HepG2 (cell line): ENCODE measurements at regions not wholly inside any gene's neighbourhood (a gene's known extent, or its start where the extent isn't known, plus 50 kb on each side); places are given as distances from the start of the nearest gene placed in this dataset.

Experiments
- ATAC-seq: fragments of 200-7000 bp; cut with Tn5 transposase; 3 replicates; pipeline ENCODE4 v1.9.1; 2020; ENCODE audit warnings: mild to moderate bottlenecking, moderate library complexity
- BruUV-seq: library from RNA; stranded (reverse); fragments of 400-500 nt; replicated peaks from 2 replicates; lab custom pipeline; 2021; lab: Mats Ljungman, UMichigan
- CTCF ChIA-PET: fragments of 300-600 bp; formaldehyde crosslinking; extraction: SDS; loops from one replicate; lab custom pipeline; 2021; ENCODE audit warnings: low total read pairs, inconsistent platforms, low intra/inter-chr PET ratio; lab: Yijun Ruan, JAX
- POLR2A ChIA-PET: fragments of 350-600 bp; sonication (Branson Sonifier 250); formaldehyde crosslinking; loops from one replicate; lab custom pipeline; 2020; ENCODE audit warnings: antibody characterized with exemption, inconsistent platforms; lab: Yijun Ruan, JAX
- DNase-seq: peaks from one replicate; pipeline ENCODE4 v3.0.0-alpha.2; 2015; ENCODE audit warnings: low spot score
- FAIRE-seq: peaks from 3 replicates; lab custom pipeline; 2011; peaks lifted over from hg19 to GRCh38; lab: Jason Lieb, UNC
- H2AFZ ChIP-seq: one replicate; pipeline ENCODE4 v1.6.1; 2011; ENCODE audit warnings: low read length, inconsistent platforms
- H3K27ac ChIP-seq: fragments of 300-600 bp; 3 replicates; pipeline ENCODE4 v1.8.0; 2011; ENCODE audit warnings: mixed run types, mild to moderate bottlenecking, mixed read lengths, low read length, inconsistent platforms; ENCODE audit not compliant: insufficient read depth; ENCODE audit errors: extremely low read length
- H3K27me3 ChIP-seq, 2 experiments: fragments of 200-600 bp in 1 of 2; 2 replicates in 1 of 2; 3 replicates in 1 of 2; pipeline versions ENCODE4 v1.6.0 to v1.8.0; 2011; ENCODE audit warnings: low read length in 2 of 2, mild to moderate bottlenecking in 2 of 2, moderate library complexity in 2 of 2, inconsistent platforms in 1 of 2; ENCODE audit not compliant: insufficient read depth in 2 of 2, control insufficient read depth in 1 of 2
- H3K36me3 ChIP-seq, 2 experiments: fragments of 200-600 bp in 1 of 2; replicated peaks in 1 of 2; 2 replicates in 1 of 2; 3 replicates in 1 of 2; pipeline versions ENCODE4 v1.5.1 to v1.8.0; 2011; ENCODE audit warnings: low read length in 2 of 2, inconsistent platforms in 1 of 2; ENCODE audit not compliant: insufficient read depth in 2 of 2, control insufficient read depth in 1 of 2
- H3K4me1 ChIP-seq: 2 replicates; pipeline ENCODE4 v1.5.1; 2012; ENCODE audit warnings: low read length, inconsistent platforms; ENCODE audit not compliant: insufficient read depth
- H3K4me2 ChIP-seq: 2 replicates; pipeline ENCODE4 v1.6.0; 2011; ENCODE audit warnings: low read depth, low read length, inconsistent platforms
- H3K4me3 ChIP-seq, 3 experiments: fragments of 200-600 bp in 1 of 3; sonication (generic), shearing (Covaris generic) in 1 of 3; replicated peaks in 1 of 3; 2 replicates each; pipeline ENCODE4 v1.5.1; 2011 to 2016; ENCODE audit warnings: low read length in 3 of 3, inconsistent platforms in 2 of 3, low read depth in 2 of 3, mild to moderate bottlenecking in 2 of 3, control low read depth in 1 of 3, mixed read lengths in 1 of 3; ENCODE audit not compliant: insufficient read depth in 1 of 3
- H3K79me2 ChIP-seq: one replicate; pipeline ENCODE4 v1.6.1; 2011; ENCODE audit warnings: low read length, inconsistent platforms; ENCODE audit not compliant: insufficient read depth
- H3K9ac ChIP-seq: 2 replicates; pipeline ENCODE4 v1.6.0; 2011; ENCODE audit warnings: mild to moderate bottlenecking, low read depth, low read length, inconsistent platforms; ENCODE audit not compliant: insufficient read depth
- H3K9me3 ChIP-seq: 2 replicates; pipeline ENCODE4 v1.5.1; 2012; ENCODE audit warnings: mild to moderate bottlenecking, low read length
- H4K20me1 ChIP-seq: 2 replicates; pipeline ENCODE4 v1.6.0; 2011; ENCODE audit warnings: inconsistent platforms, mild to moderate bottlenecking, low read length, moderate library complexity; ENCODE audit not compliant: insufficient read depth
- CBFB ChIP-seq: sonication (generic); formaldehyde crosslinking; IDR thresholded peaks from 2 replicates; pipeline ENCODE4 v1.4.0; 2020; ENCODE audit warnings: missing genetic modification reagents
- HNRNPH1 ChIP-seq: fragments of 200-400 bp; formaldehyde crosslinking; optimal IDR thresholded peaks from 2 replicates; pipeline ENCODE3; 2017; ENCODE audit warnings: mild to moderate bottlenecking, low read depth, low read length
- JUNB ChIP-seq: sonication (generic); formaldehyde crosslinking; IDR thresholded peaks from 2 replicates; pipeline ENCODE4 v1.8.0; 2022; ENCODE audit warnings: missing genetic modification reagents, mild to moderate bottlenecking, borderline replicate concordance
- KDM5B ChIP-seq: sonication (generic); formaldehyde crosslinking; IDR thresholded peaks from 2 replicates; pipeline ENCODE4 v1.4.0; 2020; ENCODE audit warnings: missing genetic modification reagents, mild to moderate bottlenecking, borderline replicate concordance
- NFYC ChIP-seq: IDR thresholded peaks from 2 replicates; pipeline ENCODE4 v1.6.1; 2016; ENCODE audit warnings: missing genetic modification reagents, missing compliant biosample characterization
- NR2F1 ChIP-seq, 2 experiments: fragments of 450-650 bp in 1 of 2; formaldehyde crosslinking in 1 of 2; IDR thresholded peaks; 2 replicates each; pipeline versions ENCODE4 v1.5.0 to v1.6.1; 2016 to 2020; ENCODE audit warnings: mild to moderate bottlenecking in 1 of 2, missing compliant biosample characterization in 1 of 2, missing genetic modification reagents in 1 of 2, moderate library complexity in 1 of 2
- RBM39 ChIP-seq: fragments of 200-400 bp; formaldehyde crosslinking; IDR thresholded peaks from one replicate; pipeline ENCODE4 v1.6.1; 2018; ENCODE audit warnings: antibody characterized with exemption, mild to moderate bottlenecking, low read depth, low read length; ENCODE audit not compliant: poor library complexity, severe bottlenecking
- RFX5 ChIP-seq: IDR thresholded peaks from 2 replicates; pipeline ENCODE4 v1.6.1; 2011; ENCODE audit warnings: low read depth, low read length, improper control_type of control experiment
- ZMYM4 ChIP-seq: sonication (generic); formaldehyde crosslinking; IDR thresholded peaks from 2 replicates; pipeline ENCODE4 v1.8.1; 2023; ENCODE audit warnings: mild to moderate bottlenecking, missing genetic modification reagents
- ZNF33A ChIP-seq: sonication (generic); formaldehyde crosslinking; IDR thresholded peaks from 2 replicates; pipeline ENCODE4 v1.5.1; 2020; ENCODE audit warnings: missing genetic modification reagents, mild to moderate bottlenecking, moderate library complexity, borderline replicate concordance
- ZNF431 ChIP-seq: sonication (generic); formaldehyde crosslinking; IDR thresholded peaks from 2 replicates; pipeline ENCODE4 v1.9.0; 2022; ENCODE audit warnings: missing genetic modification reagents, low read depth, mild to moderate bottlenecking, borderline replicate concordance
- WGBS: methylation state at CpG from one replicate; pipeline ENCODE4 v1.1.6; 2017; ENCODE audit warnings: low lambda C conversion rate; 5-methylcytosine and 5-hydroxymethylcytosine counted together
- in situ Hi-C: cut with HindIII; loops from 2 replicates; pipeline ENCODE4 v1.10.0; 2017; ENCODE audit warnings: low pct_unique_long_range_greater_than_20kb; ENCODE audit not compliant: extremely low pct_ligation_motif_present
- intact Hi-C: fragments of 100-400 bp; cut with micrococcal nuclease; formaldehyde crosslinking; loops from one replicate; pipeline ENCODE4 v1.10.0; 2022; ENCODE audit not compliant: unreplicated experiment
- TF ChIP-seq, protein P1 (sequence below): sonication (generic); formaldehyde crosslinking; IDR thresholded peaks from 2 replicates; pipeline ENCODE4 v1.5.1; 2020; ENCODE audit warnings: mild to moderate bottlenecking, missing genetic modification reagents, moderate library complexity
- TF ChIP-seq, protein P2 (sequence below): sonication (generic); formaldehyde crosslinking; IDR thresholded peaks from 2 replicates; pipeline ENCODE4 v1.8.1; 2022; ENCODE audit warnings: low read depth, mild to moderate bottlenecking, missing genetic modification reagents
- TF ChIP-seq, protein P3 (sequence below): sonication (generic); formaldehyde crosslinking; IDR thresholded peaks from 2 replicates; pipeline ENCODE4 v1.4.0; 2020; ENCODE audit warnings: missing genetic modification reagents; ENCODE audit errors: not compliant biosample characterization
- TF ChIP-seq, protein P4 (sequence below), 2 experiments: fragments of 450-650 bp in 1 of 2; sonication (generic) in 1 of 2; formaldehyde crosslinking; IDR thresholded peaks; 2 replicates each; pipeline versions ENCODE4 v1.5.0 to v1.8.0; 2020 to 2022; ENCODE audit warnings: mild to moderate bottlenecking in 1 of 2, missing genetic modification reagents in 1 of 2

DNA sequence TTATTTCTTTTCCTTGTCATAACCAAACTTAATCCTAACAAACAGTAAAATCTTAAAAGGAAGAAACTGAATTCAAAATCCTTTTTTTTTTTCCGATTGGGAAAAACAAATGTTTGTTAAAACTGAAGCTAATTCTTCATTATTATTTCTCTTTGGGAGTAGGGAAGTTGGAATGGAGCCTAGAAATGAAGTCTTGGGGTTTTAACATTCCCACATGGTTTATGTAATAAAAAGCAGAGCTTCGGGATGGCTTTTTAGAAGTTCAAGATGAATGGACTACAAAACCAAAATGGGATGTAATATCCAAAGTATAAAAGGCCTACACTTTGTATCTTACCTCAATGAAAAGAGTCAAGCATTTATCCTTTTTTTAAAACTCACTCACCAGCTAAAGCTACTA is 189.0 kb upstream of the TMC3 start:
- ATAC-seq = no peak
- in situ Hi-C loops = no loop called here
- no peak overlapping the region for H3K4me3 ChIP-seq
- no peak overlapping the region for H3K4me2 ChIP-seq
- no peak overlapping the region for H3K9ac ChIP-seq
- intact Hi-C loops = no loop called here
- BruUV-seq = no TSS peak
- no peak overlapping the region for H3K27ac ChIP-seq
- no peaks in the 10 kb centered on the region for H3K9me3 ChIP-seq
- no peaks in the 10 kb centered on the region for H3K36me3 ChIP-seq
- no peaks in the 10 kb centered on the region for H3K79me2 ChIP-seq
- WGBS = 0% methylated on average over 2 of the region's 2 CpGs
- TF ChIP-seq NR2F1 (CRISPR knock-in tag; IDR thresholded peaks at IDR 0.05) (no peak), CBFB (no peak), RBM39 (no peak), ZNF33A (CRISPR knock-in tag) (no peak), ZNF431 (CRISPR knock-in tag) (no peak), ZMYM4 (CRISPR knock-in tag) (no peak), HNRNPH1 (no peak), NFYC (CRISPR knock-in tag) (no peak), RFX5 (no peak), JUNB (no peak), KDM5B (CRISPR knock-in tag) (no peak)
- TF ChIP-seq, protein P1, sequence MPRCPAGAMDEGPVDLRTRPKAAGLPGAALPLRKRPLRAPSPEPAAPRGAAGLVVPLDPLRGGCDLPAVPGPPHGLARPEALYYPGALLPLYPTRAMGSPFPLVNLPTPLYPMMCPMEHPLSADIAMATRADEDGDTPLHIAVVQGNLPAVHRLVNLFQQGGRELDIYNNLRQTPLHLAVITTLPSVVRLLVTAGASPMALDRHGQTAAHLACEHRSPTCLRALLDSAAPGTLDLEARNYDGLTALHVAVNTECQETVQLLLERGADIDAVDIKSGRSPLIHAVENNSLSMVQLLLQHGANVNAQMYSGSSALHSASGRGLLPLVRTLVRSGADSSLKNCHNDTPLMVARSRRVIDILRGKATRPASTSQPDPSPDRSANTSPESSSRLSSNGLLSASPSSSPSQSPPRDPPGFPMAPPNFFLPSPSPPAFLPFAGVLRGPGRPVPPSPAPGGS (CRISPR knock-in tag) = no peak
- TF ChIP-seq, protein P2, sequence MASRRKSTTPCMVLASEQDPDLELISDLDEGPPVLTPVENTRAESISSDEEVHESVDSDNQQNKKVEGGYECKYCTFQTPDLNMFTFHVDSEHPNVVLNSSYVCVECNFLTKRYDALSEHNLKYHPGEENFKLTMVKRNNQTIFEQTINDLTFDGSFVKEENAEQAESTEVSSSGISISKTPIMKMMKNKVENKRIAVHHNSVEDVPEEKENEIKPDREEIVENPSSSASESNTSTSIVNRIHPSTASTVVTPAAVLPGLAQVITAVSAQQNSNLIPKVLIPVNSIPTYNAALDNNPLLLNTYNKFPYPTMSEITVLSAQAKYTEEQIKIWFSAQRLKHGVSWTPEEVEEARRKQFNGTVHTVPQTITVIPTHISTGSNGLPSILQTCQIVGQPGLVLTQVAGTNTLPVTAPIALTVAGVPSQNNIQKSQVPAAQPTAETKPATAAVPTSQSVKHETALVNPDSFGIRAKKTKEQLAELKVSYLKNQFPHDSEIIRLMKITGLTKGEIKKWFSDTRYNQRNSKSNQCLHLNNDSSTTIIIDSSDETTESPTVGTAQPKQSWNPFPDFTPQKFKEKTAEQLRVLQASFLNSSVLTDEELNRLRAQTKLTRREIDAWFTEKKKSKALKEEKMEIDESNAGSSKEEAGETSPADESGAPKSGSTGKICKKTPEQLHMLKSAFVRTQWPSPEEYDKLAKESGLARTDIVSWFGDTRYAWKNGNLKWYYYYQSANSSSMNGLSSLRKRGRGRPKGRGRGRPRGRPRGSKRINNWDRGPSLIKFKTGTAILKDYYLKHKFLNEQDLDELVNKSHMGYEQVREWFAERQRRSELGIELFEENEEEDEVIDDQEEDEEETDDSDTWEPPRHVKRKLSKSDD (CRISPR knock-in tag) = no peak
- TF ChIP-seq, protein P3, sequence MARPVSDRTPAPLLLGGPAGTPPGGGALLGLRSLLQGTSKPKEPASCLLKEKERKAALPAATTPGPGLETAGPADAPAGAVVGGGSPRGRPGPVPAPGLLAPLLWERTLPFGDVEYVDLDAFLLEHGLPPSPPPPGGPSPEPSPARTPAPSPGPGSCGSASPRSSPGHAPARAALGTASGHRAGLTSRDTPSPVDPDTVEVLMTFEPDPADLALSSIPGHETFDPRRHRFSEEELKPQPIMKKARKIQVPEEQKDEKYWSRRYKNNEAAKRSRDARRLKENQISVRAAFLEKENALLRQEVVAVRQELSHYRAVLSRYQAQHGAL (CRISPR knock-in tag) = no peak
- TF ChIP-seq, protein P4, sequence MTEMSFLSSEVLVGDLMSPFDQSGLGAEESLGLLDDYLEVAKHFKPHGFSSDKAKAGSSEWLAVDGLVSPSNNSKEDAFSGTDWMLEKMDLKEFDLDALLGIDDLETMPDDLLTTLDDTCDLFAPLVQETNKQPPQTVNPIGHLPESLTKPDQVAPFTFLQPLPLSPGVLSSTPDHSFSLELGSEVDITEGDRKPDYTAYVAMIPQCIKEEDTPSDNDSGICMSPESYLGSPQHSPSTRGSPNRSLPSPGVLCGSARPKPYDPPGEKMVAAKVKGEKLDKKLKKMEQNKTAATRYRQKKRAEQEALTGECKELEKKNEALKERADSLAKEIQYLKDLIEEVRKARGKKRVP (CRISPR knock-in tag; IDR thresholded peaks at IDR 0.05) = no peak
- CTCF ChIA-PET = no interaction called here
- H3K4me1 ChIP-seq = no peaks in the 10 kb centered on the region
- H4K20me1 ChIP-seq = no peaks in the 10 kb centered on the region
- H3K27me3 ChIP-seq = no peaks in the 10 kb centered on the region
- POLR2A ChIA-PET = no interaction called here
- H2AFZ ChIP-seq = no peak overlapping the region
- DNase-seq = no peak
- FAIRE-seq = no peak
